ENCODE measurements at regions not wholly inside any gene's neighbourhood (a gene's known extent, or its start where the extent isn't known, plus 50 kb on each side); places are given as distances from the start of the nearest gene placed in this dataset.

GRCh38 chr7:82511542-82511941, 68.0 kb upstream of the CACNA2D1 start:
- Histone ChIP-seq H3K4me1 (replicated peaks; ENCODE audit: insufficient read depth) (0 out of 2 replicates have a peak, but pooled peaks cover 7% of the 10 kb centered on the region), H3F3A (ENCODE audit: insufficient read depth, low read depth) (no peaks in the 10 kb centered on the region), H3K27me3 (ENCODE audit: insufficient read depth, low read depth) (no peaks in the 10 kb centered on the region), H4K20me1 (ENCODE audit: insufficient read depth) (no peaks in the 10 kb centered on the region), H3K36me3 (ENCODE audit: low read depth) (no peaks in the 10 kb centered on the region), H3K9me2 (ENCODE audit: insufficient read depth) (no peaks in the 10 kb centered on the region), H3K79me2 (ENCODE audit: low read depth) (no peaks in the 10 kb centered on the region), H3K27ac (no peak overlapping the region), H2AFZ (no peak overlapping the region), H3K4me2 (no peak overlapping the region), H3K4me3 (no peak overlapping the region), H3K9me3 (ENCODE audit: insufficient read depth, low read depth) (no peaks in the 10 kb centered on the region)
- no TSS peak for BruUV-seq (replicated peaks)
- ChIA-PET POLR2A (ENCODE audit: unreplicated experiment) (no interaction called here), CTCF (interaction anchor here (0.6 kb wide), 1 partner anchor 246 kb away, joined by 16 read pairs; no protein-coding TSS in a partner anchor)
- DNase-seq, result no peak
- TF ChIP-seq CTCF (conservative IDR thresholded peaks at IDR 0.05) (no peak), EZH2 (IDR thresholded peaks at IDR 0.05; ENCODE audit: low read depth) (no peak)
- intact Hi-C loops (cut with micrococcal nuclease; ENCODE audit: unreplicated experiment), result no loop called here

DNA sequence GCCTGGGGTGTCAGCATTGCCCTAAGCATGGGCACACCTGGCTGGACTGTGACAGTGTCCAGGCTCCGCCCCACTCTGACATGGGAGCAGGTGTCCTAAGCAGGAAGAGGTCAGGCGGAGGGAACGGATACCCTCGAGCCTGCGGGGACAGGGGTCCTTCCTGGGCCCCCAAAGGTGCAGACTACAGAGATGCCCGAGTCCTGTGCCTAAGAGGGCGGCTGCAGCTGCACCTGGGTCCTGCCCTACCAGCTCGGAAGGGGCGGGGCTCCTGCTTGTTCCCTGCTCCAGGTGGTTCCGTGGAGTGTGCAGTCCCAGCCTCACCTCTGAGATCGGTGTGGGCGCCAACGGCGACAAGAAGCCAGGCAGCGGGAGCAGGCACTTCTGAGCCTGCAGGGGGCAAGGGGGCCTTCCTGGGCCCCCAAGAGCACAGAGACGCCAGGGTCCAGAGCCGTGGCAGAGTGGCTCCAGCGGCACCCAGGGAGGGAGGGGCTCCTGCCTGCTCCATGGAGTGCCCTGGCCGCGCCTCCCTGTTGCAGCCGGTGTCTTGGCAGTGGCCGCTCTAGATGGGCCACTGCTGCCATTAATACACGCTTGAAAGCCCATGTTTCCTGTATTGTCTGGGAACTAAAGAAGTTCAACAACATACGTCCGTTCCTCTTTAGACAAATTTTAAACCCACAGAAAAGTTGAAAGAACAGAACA, 64.5 kb upstream of the CACNA2D1 start:
- Histone ChIP-seq H3K4me1 (replicated peaks; ENCODE audit: insufficient read depth) (0 out of 2 replicates have a peak, but pooled peaks cover 7% of the 10 kb centered on the region), H3K36me3 (ENCODE audit: low read depth) (no peaks in the 10 kb centered on the region), H3K9me3 (ENCODE audit: insufficient read depth, low read depth) (no peaks in the 10 kb centered on the region), H3K27ac (no peak overlapping the region), H3K9me2 (ENCODE audit: insufficient read depth) (no peaks in the 10 kb centered on the region), H3K4me3 (peak overlapping the region; percentile 70), H3K4me2 (peak overlapping the region; percentile 75), H2AFZ (peak overlapping the region; percentile 91), H3K79me2 (ENCODE audit: low read depth) (no peaks in the 10 kb centered on the region), H3F3A (ENCODE audit: insufficient read depth, low read depth) (no peaks in the 10 kb centered on the region), H4K20me1 (ENCODE audit: insufficient read depth) (no peaks in the 10 kb centered on the region), H3K27me3 (ENCODE audit: insufficient read depth, low read depth) (no peaks in the 10 kb centered on the region)
- ChIA-PET POLR2A (ENCODE audit: unreplicated experiment) (no interaction called here), CTCF (no interaction called here)
- TF ChIP-seq EZH2 (IDR thresholded peaks at IDR 0.05; ENCODE audit: low read depth) (no peak), CTCF (conservative IDR thresholded peaks at IDR 0.05) (no peak)
- DNase-seq, result peak in 1 of 2 experiments; percentile 47
- BruUV-seq (replicated peaks), result no TSS peak
- intact Hi-C loops (cut with micrococcal nuclease; ENCODE audit: unreplicated experiment), result no loop called here

- H3K27ac ChIP-seq, result no peak overlapping the region
- no peaks in the 10 kb centered on the region for H3F3A ChIP-seq (ENCODE audit: insufficient read depth, low read depth)
- H3K9me2 ChIP-seq (ENCODE audit: insufficient read depth), result no peaks in the 10 kb centered on the region
- ChIA-PET POLR2A (ENCODE audit: unreplicated experiment) (no interaction called here), CTCF (no interaction called here)
- no peaks in the 10 kb centered on the region for H3K27me3 ChIP-seq (ENCODE audit: insufficient read depth, low read depth)
- no peaks in the 10 kb centered on the region for H4K20me1 ChIP-seq (ENCODE audit: insufficient read depth)
- intact Hi-C loops (cut with micrococcal nuclease; ENCODE audit: unreplicated experiment), result no loop called here
- TF ChIP-seq CTCF (conservative IDR thresholded peaks at IDR 0.05), result no peak
- no peak for TF ChIP-seq EZH2 (IDR thresholded peaks at IDR 0.05; ENCODE audit: low read depth)
- no peak for DNase-seq
- H3K4me3 ChIP-seq, result peak overlapping the region; percentile 70
- H3K9me3 ChIP-seq (ENCODE audit: insufficient read depth, low read depth), result no peaks in the 10 kb centered on the region
- H3K36me3 ChIP-seq (ENCODE audit: low read depth), result no peaks in the 10 kb centered on the region
- H2AFZ ChIP-seq, result peak overlapping the region; percentile 91
- BruUV-seq (replicated peaks), result no TSS peak
- 0 out of 2 replicates have a peak, but pooled peaks cover 7% of the 10 kb centered on the region for H3K4me1 ChIP-seq (replicated peaks; ENCODE audit: insufficient read depth)
- no peaks in the 10 kb centered on the region for H3K79me2 ChIP-seq (ENCODE audit: low read depth)
- peak overlapping the region; percentile 75 for H3K4me2 ChIP-seq
These were observed 63.9 kb upstream of the CACNA2D1 start for GRCh38 chr7:82507365-82507975.

Measured in PC-9 (cell line).